ENCODE measurements at regions not wholly inside any gene's neighbourhood (a gene's known extent, or its start where the extent isn't known, plus 50 kb on each side); places are given as distances from the start of the nearest gene placed in this dataset.

- Histone ChIP-seq H3K9me3 (no peaks in the 10 kb centered on the region), H3K27me3 (replicated peaks; ENCODE audit: insufficient read depth) (no peaks in the 10 kb centered on the region), H3K36me3 (no peaks in the 10 kb centered on the region), H3K4me1 (ENCODE audit: control insufficient read depth in 1 of 2, low read depth in 2 of 2) (no peaks in the 10 kb centered on the region), H3K4me3 (no peak overlapping the region), H3K27ac (no peak overlapping the region)
- ATAC-seq (ENCODE audit: insufficient number of reproducible peaks, low FRiP score, low read depth) (no peak), DNase-seq (ENCODE audit: low spot score) (no peak)
- no peak for TF ChIP-seq CTCF (IDR thresholded peaks at IDR 0.05)
Observed at GRCh38 chr12:115838952-115839351, 438.5 kb downstream of the MED13L start.

DNA sequence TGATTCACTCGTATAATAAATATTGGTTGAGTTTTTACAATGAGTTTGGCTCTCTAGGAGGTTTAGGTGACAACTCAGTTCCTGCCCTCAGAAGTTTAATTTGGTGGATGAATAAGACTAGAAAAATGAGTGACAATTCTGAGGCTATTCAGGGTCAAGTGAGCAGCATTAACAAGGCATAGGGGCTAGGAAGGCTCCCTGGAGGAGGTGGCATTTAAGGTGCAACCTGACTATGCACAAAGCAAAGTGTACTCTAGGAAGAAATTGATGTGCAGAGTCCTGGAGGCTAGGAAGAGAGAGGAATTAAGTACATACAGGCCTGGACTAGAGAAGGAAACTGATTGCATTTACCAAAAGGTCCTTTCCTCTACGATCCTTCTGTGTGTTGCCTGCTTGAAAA lies 440.3 kb downstream of the MED13L start:
- Histone ChIP-seq H3K27ac (no peak overlapping the region), H3K4me3 (no peak overlapping the region), H3K27me3 (replicated peaks; ENCODE audit: insufficient read depth) (no peaks in the 10 kb centered on the region), H3K9me3 (no peaks in the 10 kb centered on the region), H3K4me1 (ENCODE audit: control insufficient read depth in 1 of 2, low read depth in 2 of 2) (no peaks in the 10 kb centered on the region), H3K36me3 (no peaks in the 10 kb centered on the region)
- DNase-seq (ENCODE audit: low spot score) (no peak), ATAC-seq (ENCODE audit: insufficient number of reproducible peaks, low FRiP score, low read depth) (no peak)
- TF ChIP-seq CTCF (IDR thresholded peaks at IDR 0.05), result no peak

- no peak for TF ChIP-seq CTCF (IDR thresholded peaks at IDR 0.05)
- Histone ChIP-seq H3K36me3 (no peaks in the 10 kb centered on the region), H3K9me3 (no peaks in the 10 kb centered on the region), H3K27ac (no peak overlapping the region), H3K4me3 (no peak overlapping the region), H3K4me1 (ENCODE audit: control insufficient read depth in 1 of 2, low read depth in 2 of 2) (no peaks in the 10 kb centered on the region), H3K27me3 (replicated peaks; ENCODE audit: insufficient read depth) (no peaks in the 10 kb centered on the region)
- DNase-seq (ENCODE audit: low spot score) (no peak), ATAC-seq (ENCODE audit: insufficient number of reproducible peaks, low FRiP score, low read depth) (no peak)
Observed at GRCh38 chr12:115835445-115835844, 442.0 kb downstream of the MED13L start.

GRCh38 chr12:115833704-115834103 lies 443.8 kb downstream of the MED13L start:
- Histone ChIP-seq H3K4me3 (no peak overlapping the region), H3K27ac (no peak overlapping the region), H3K27me3 (replicated peaks; ENCODE audit: insufficient read depth) (no peaks in the 10 kb centered on the region), H3K9me3 (no peaks in the 10 kb centered on the region), H3K4me1 (ENCODE audit: control insufficient read depth in 1 of 2, low read depth in 2 of 2) (no peaks in the 10 kb centered on the region), H3K36me3 (no peaks in the 10 kb centered on the region)
- no peak for ATAC-seq (ENCODE audit: insufficient number of reproducible peaks, low FRiP score, low read depth)
- no peak for TF ChIP-seq CTCF (IDR thresholded peaks at IDR 0.05)
- no peak for DNase-seq (ENCODE audit: low spot score)

DNA sequence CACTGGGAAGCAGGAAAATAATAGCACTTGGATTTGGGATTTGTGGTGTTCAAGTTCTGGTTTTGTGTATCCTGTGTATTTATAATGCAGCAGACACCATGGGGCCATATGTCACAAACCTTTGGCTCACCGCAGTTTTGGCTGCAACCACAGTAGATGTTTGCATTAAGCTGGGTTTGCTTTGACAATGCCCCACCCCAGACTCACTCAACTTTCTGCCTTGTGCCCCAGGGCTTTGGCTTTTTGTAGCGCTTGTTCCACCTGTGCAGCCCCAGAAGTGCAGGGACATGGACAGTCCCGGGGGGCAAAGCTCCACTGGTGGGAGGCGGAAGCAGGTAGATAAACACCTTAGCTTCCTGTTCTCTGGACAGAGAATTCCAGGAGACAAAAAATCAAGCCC lies 446.9 kb downstream of the MED13L start:
- H3K9me3 ChIP-seq, result no peaks in the 10 kb centered on the region

More for the DNA sequence above, 446.9 kb downstream of the MED13L start:
- Histone ChIP-seq H3K27me3 (replicated peaks; ENCODE audit: insufficient read depth) (no peaks in the 10 kb centered on the region), H3K27ac (no peak overlapping the region), H3K36me3 (no peaks in the 10 kb centered on the region), H3K4me3 (no peak overlapping the region), H3K4me1 (ENCODE audit: control insufficient read depth in 1 of 2, low read depth in 2 of 2) (no peaks in the 10 kb centered on the region)
- no peak for DNase-seq (ENCODE audit: low spot score)
- TF ChIP-seq CTCF (IDR thresholded peaks at IDR 0.05), result no peak
- ATAC-seq (ENCODE audit: insufficient number of reproducible peaks, low FRiP score, low read depth), result no peak

Data from thoracic aorta (tissue), 2 donors.